Prostate gland (tissue), 2 donors: ENCODE measurements at regions not wholly inside any gene's neighbourhood (a gene's known extent, or its start where the extent isn't known, plus 50 kb on each side); places are given as distances from the start of the nearest gene placed in this dataset.

ENCODE experiments used
- DNase-seq: peaks from one replicate; pipeline ENCODE4 v3.0.0-alpha.2; 2019; ENCODE audit warnings: low spot score
- H3K27ac ChIP-seq, 2 donors: fragments of 200-600 bp; sonication (generic); 2 replicates each; pipeline ENCODE4 v1.5.1; 2017 to 2019
- H3K27me3 ChIP-seq: fragments of 200-600 bp; sonication (generic); replicated peaks from 2 replicates; pipeline ENCODE4 v1.5.1; 2019; ENCODE audit not compliant: insufficient read depth
- H3K36me3 ChIP-seq, 2 donors: fragments of 200-600 bp; sonication (generic); 1 replicate in 1 of 2; 2 replicates in 1 of 2; pipeline versions ENCODE4 v1.5.1 to v1.8.1; 2017 to 2019
- H3K4me1 ChIP-seq: fragments of 200-600 bp; sonication (generic); replicated peaks from 2 replicates; pipeline ENCODE4 v1.5.1; 2019
- H3K4me3 ChIP-seq, 2 donors: fragments of 200-600 bp; sonication (generic); 2 replicates each; pipeline ENCODE4 v1.5.1; 2017 to 2019
- H3K9me3 ChIP-seq: fragments of 200-600 bp; sonication (generic); 2 replicates; pipeline ENCODE4 v1.5.1; 2017
- POLR2A ChIP-seq: fragments of 450-650 bp; IDR thresholded peaks from one replicate; pipeline ENCODE4 v1.6.1; 2016; ENCODE audit warnings: antibody characterized with exemption, mild to moderate bottlenecking
- POLR2AphosphoS5 ChIP-seq: sonication (generic); formaldehyde crosslinking; IDR thresholded peaks from one replicate; pipeline ENCODE4 v1.6.1; 2017; ENCODE audit warnings: antibody characterized with exemption
- WGBS: methylation state at CpG from one replicate; pipeline ENCODE4 v1.1.5; 2018; 5-methylcytosine and 5-hydroxymethylcytosine counted together
- intact Hi-C: fragments of 100-400 bp; cut with DNase I; formaldehyde crosslinking; loops from one replicate; pipeline ENCODE4 v1.14.2; 2022
- TF ChIP-seq, protein P1 (sequence below), 4 experiments: fragments of 200-600 bp in 2 of 4; fragments of 450-650 bp in 2 of 4; sonication (generic) in 2 of 4; IDR thresholded peaks; 1 replicate in 3 of 4; 2 replicates in 1 of 4; pipeline ENCODE4 v1.5.1; 2016 to 2019; ENCODE audit warnings: antibody characterized with exemption in 4 of 4, mild to moderate bottlenecking in 2 of 4, moderate library complexity in 2 of 4

GRCh38 chr22:49296561-49296960, 531.1 kb downstream of the BRD1 start:
- Histone ChIP-seq H3K4me1 (no peaks in the 10 kb centered on the region), H3K36me3 (no peaks in the 10 kb centered on the region), H3K4me3 (no peak overlapping the region), H3K27ac (no peak overlapping the region), H3K27me3 (no peaks in the 10 kb centered on the region), H3K9me3 (no peaks in the 10 kb centered on the region)
- 86% methylated on average over 11 of the region's 11 CpGs for WGBS
- peak; percentile 1 for DNase-seq
- no peak for TF ChIP-seq POLR2AphosphoS5
- TF ChIP-seq POLR2A, result no peak
- TF ChIP-seq, protein P1, sequence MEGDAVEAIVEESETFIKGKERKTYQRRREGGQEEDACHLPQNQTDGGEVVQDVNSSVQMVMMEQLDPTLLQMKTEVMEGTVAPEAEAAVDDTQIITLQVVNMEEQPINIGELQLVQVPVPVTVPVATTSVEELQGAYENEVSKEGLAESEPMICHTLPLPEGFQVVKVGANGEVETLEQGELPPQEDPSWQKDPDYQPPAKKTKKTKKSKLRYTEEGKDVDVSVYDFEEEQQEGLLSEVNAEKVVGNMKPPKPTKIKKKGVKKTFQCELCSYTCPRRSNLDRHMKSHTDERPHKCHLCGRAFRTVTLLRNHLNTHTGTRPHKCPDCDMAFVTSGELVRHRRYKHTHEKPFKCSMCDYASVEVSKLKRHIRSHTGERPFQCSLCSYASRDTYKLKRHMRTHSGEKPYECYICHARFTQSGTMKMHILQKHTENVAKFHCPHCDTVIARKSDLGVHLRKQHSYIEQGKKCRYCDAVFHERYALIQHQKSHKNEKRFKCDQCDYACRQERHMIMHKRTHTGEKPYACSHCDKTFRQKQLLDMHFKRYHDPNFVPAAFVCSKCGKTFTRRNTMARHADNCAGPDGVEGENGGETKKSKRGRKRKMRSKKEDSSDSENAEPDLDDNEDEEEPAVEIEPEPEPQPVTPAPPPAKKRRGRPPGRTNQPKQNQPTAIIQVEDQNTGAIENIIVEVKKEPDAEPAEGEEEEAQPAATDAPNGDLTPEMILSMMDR (IDR thresholded peaks at IDR 0.05), result no peak
- intact Hi-C loops, result no loop called here

DNA sequence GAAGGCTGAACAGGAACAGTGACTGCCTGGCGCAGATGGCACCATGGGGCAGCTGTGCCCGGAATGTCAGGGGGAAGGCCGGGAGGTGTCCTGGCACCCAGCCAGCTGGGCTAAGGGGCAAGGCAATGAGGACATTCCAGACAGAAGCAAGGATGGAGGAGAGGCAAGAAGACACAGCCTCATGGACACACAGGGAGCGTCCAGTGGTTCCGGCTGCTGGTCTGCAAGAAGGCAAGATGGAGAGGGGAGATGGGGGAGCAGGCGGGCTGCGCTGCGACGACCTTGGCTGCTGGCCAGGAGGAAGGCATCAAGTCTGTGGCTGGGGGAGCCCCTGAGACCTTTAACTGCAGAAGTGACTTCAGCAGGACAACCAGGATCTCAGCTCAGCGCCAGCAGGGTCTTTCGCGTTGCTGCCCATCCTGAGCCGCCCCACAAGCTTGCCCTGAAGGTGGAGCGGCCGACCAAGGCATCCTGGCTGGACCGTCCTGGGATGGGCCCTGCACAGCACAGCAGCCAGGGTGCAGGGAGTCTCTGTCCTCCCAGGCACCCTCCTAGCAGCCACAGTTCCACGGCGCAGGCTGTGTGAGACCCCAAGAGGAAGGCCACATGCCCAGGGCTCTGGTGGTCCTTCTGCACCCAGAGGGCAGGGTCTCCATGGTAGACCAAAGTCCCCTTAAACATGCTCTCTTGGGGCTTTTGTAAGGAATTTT, 531.7 kb downstream of the BRD1 start:
- DNase-seq, result no peak
- intact Hi-C loops, result no loop called here
- Histone ChIP-seq H3K9me3 (no peaks in the 10 kb centered on the region), H3K27me3 (no peaks in the 10 kb centered on the region), H3K4me1 (no peaks in the 10 kb centered on the region), H3K27ac (no peak overlapping the region), H3K4me3 (no peak overlapping the region), H3K36me3 (no peaks in the 10 kb centered on the region)
- WGBS, result 83% methylated on average over 18 of the region's 18 CpGs
- TF ChIP-seq POLR2A (no peak), POLR2AphosphoS5 (no peak)
- TF ChIP-seq, protein P1 (IDR thresholded peaks at IDR 0.05), result no peak

DNA sequence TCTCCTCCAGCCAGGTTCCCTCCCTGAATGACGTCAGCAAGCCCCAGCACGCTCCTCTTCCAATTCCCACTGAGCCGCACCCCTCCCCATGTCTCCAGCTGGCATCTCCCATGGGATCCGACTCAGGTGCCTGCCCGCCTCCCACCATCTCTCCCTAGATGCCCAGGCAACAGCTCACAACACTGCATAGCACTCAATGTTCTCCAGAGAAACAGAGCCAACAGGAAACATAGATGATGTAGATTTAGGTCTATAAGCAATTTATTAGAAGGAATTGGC, 532.3 kb downstream of the BRD1 start:
- no peak for TF ChIP-seq POLR2AphosphoS5
- TF ChIP-seq POLR2A, result no peak
- TF ChIP-seq, protein P1 (IDR thresholded peaks at IDR 0.05), result no peak
- DNase-seq, result no peak
- Histone ChIP-seq H3K4me1 (no peaks in the 10 kb centered on the region), H3K27me3 (no peaks in the 10 kb centered on the region), H3K9me3 (no peaks in the 10 kb centered on the region), H3K4me3 (no peak overlapping the region), H3K27ac (no peak overlapping the region), H3K36me3 (no peaks in the 10 kb centered on the region)
- intact Hi-C loops, result no loop called here
- WGBS, result 89% methylated on average over 5 of the region's 5 CpGs

GRCh38 chr22:49294656-49295464, 532.8 kb downstream of the BRD1 start:
- intact Hi-C loops, result no loop called here
- H3K4me1 ChIP-seq, result no peaks in the 10 kb centered on the region
- no peaks in the 10 kb centered on the region for H3K36me3 ChIP-seq
- 87% methylated on average over 14 of the region's 14 CpGs for WGBS
- H3K4me3 ChIP-seq, result no peak overlapping the region
- DNase-seq, result no peak
- no peak overlapping the region for H3K27ac ChIP-seq
- H3K9me3 ChIP-seq, result no peaks in the 10 kb centered on the region
- no peaks in the 10 kb centered on the region for H3K27me3 ChIP-seq
- no peak for TF ChIP-seq POLR2A
- TF ChIP-seq, protein P1 (IDR thresholded peaks at IDR 0.05), result no peak
- no peak for TF ChIP-seq POLR2AphosphoS5

GRCh38 chr22:49292909-49293308, 534.8 kb downstream of the BRD1 start:
- peaks cover under 1% of the 10 kb centered on the region for H3K27me3 ChIP-seq
- no peak overlapping the region for H3K27ac ChIP-seq
- intact Hi-C loops, result no loop called here
- H3K4me3 ChIP-seq, result no peak overlapping the region
- no peaks in the 10 kb centered on the region for H3K9me3 ChIP-seq
- DNase-seq, result no peak
- 86% methylated on average over 5 of the region's 5 CpGs for WGBS
- TF ChIP-seq, protein P1 (IDR thresholded peaks at IDR 0.05), result no peak
- no peak for TF ChIP-seq POLR2AphosphoS5
- no peak for TF ChIP-seq POLR2A
- H3K36me3 ChIP-seq, result no peaks in the 10 kb centered on the region
- no peaks in the 10 kb centered on the region for H3K4me1 ChIP-seq
